B cell (primary cell): ENCODE measurements at regions not wholly inside any gene's neighbourhood (a gene's known extent, or its start where the extent isn't known, plus 50 kb on each side); places are given as distances from the start of the nearest gene placed in this dataset.

Source experiments
- ATAC-seq: fragments of 200-7000 bp; cut with Tn5 transposase; one replicate; pipeline ENCODE4 v1.10.0; 2021; ENCODE audit warnings: low read depth, mild to moderate bottlenecking, moderate number of reproducible peaks, moderate library complexity
- CTCF ChIA-PET: fragments of 350-600 bp; sonication (Branson Sonifier 250); formaldehyde crosslinking; loops from one replicate; lab custom pipeline; 2021; ENCODE audit warnings: antibody characterized with exemption, inconsistent platforms; lab: Charles Lee
- POLR2A ChIA-PET: fragments of 350-600 bp; sonication (Branson Sonifier 250); formaldehyde crosslinking; loops from one replicate; lab custom pipeline; 2021; ENCODE audit warnings: antibody characterized with exemption; lab: Charles Lee
- DNase-seq: peaks from one replicate; pipeline ENCODE4 v3.0.0; 2013
- H2AFZ ChIP-seq: 2 replicates; pipeline ENCODE4 v1.6.1; 2012; ENCODE audit warnings: mild to moderate bottlenecking, low read depth, low read length; ENCODE audit not compliant: insufficient read depth, poor library complexity, severe bottlenecking
- H3K27ac ChIP-seq, 2 donors: 1 replicate in 1 of 2; 2 replicates in 1 of 2; pipeline ENCODE4 v1.5.1; 2012 to 2013; ENCODE audit warnings: low read length in 2 of 2, mild to moderate bottlenecking in 2 of 2, moderate library complexity in 1 of 2
- H3K27me3 ChIP-seq, 4 experiments: fragments of 200-600 bp in 1 of 4; sonication (generic) in 1 of 4; replicated peaks in 1 of 4; 1 replicate in 2 of 4; 2 replicates in 2 of 4; pipeline versions ENCODE4 v1.6.1 to v1.7.0; 2013 to 2016; ENCODE audit warnings: low read length in 3 of 4, mild to moderate bottlenecking in 2 of 4, mixed read lengths in 1 of 4, moderate library complexity in 1 of 4; ENCODE audit not compliant: insufficient read depth in 4 of 4, control insufficient read depth in 3 of 4; ENCODE audit errors: control extremely low read depth in 1 of 4
- H3K36me3 ChIP-seq, 2 experiments: replicated peaks in 1 of 2; 1 replicate in 1 of 2; 2 replicates in 1 of 2; pipeline versions ENCODE4 v1.6.1 to v1.7.1; 2013; ENCODE audit warnings: low read length in 1 of 2; ENCODE audit not compliant: insufficient read depth in 2 of 2, control insufficient read depth in 1 of 2; ENCODE audit errors: control extremely low read depth in 1 of 2, extremely low read depth in 1 of 2
- H3K4me1 ChIP-seq, 2 donors: fragments of 200-600 bp in 1 of 2; sonication (generic) in 1 of 2; 1 replicate in 1 of 2; 2 replicates in 1 of 2; pipeline versions ENCODE4 v1.5.1 to v1.6.1; 2013 to 2017; ENCODE audit warnings: low read length in 2 of 2; ENCODE audit not compliant: control insufficient read depth in 2 of 2, insufficient read depth in 2 of 2
- H3K4me2 ChIP-seq: replicated peaks from 2 replicates; pipeline ENCODE3; 2012; ENCODE audit warnings: mild to moderate bottlenecking, low read depth, low read length; ENCODE audit not compliant: poor library complexity, severe bottlenecking
- H3K4me3 ChIP-seq, 5 experiments: fragments of 200-600 bp in 1 of 5; sonication (generic) in 1 of 5; 1 replicate in 3 of 5; 2 replicates in 2 of 5; pipeline versions ENCODE4 v1.5.1 to v1.7.0; 2011 to 2016; ENCODE audit warnings: low read length in 4 of 5, mild to moderate bottlenecking in 4 of 5, low read depth in 2 of 5, control low read depth in 1 of 5, moderate library complexity in 1 of 5; ENCODE audit not compliant: insufficient read depth in 1 of 5; ENCODE audit errors: control extremely low read depth in 1 of 5, extremely low read depth in 1 of 5
- H3K79me2 ChIP-seq: fragments of 200-600 bp; sonication (generic); one replicate; pipeline ENCODE4 v1.6.0; 2016; ENCODE audit warnings: low read length; ENCODE audit not compliant: control insufficient read depth, insufficient read depth
- H3K9ac ChIP-seq: fragments of 200-600 bp; sonication (generic); 2 replicates; pipeline ENCODE4 v1.6.1; 2017; ENCODE audit warnings: mild to moderate bottlenecking, low read length, moderate library complexity
- H3K9me3 ChIP-seq, 3 donors: one replicate each; pipeline versions ENCODE4 v1.6.1 to v1.7.1; 2013; ENCODE audit warnings: low read length in 2 of 3; ENCODE audit not compliant: control insufficient read depth in 2 of 3, insufficient read depth in 1 of 3; ENCODE audit errors: control extremely low read depth in 1 of 3
- H4K20me1 ChIP-seq: 2 replicates; pipeline ENCODE4 v1.6.0; 2012; ENCODE audit warnings: mild to moderate bottlenecking, low read length; ENCODE audit not compliant: insufficient read depth, control insufficient read depth, poor library complexity, severe bottlenecking
- H3K27ac Mint-ChIP-seq: one replicate; pipeline ENCODE4 v1.8.0; 2021; ENCODE audit warnings: mixed read lengths
- H3K27me3 Mint-ChIP-seq: one replicate; pipeline ENCODE4 v1.8.0; 2021; ENCODE audit warnings: mixed read lengths
- H3K4me1 Mint-ChIP-seq: one replicate; pipeline ENCODE4 v1.8.0; 2021; ENCODE audit warnings: mixed read lengths
- H3K4me3 Mint-ChIP-seq: one replicate; pipeline ENCODE4 v1.8.0; 2021; ENCODE audit warnings: mixed read lengths
- H3K9me3 Mint-ChIP-seq: one replicate; pipeline ENCODE4 v1.8.0; 2022; ENCODE audit warnings: mixed read lengths; ENCODE audit not compliant: insufficient read depth
- CTCF ChIP-seq: fragments of 200-600 bp; IDR thresholded peaks from one replicate; pipeline ENCODE4 v1.8.0; 2022; ENCODE audit warnings: antibody characterized with exemption, mild to moderate bottlenecking
- EZH2 ChIP-seq: IDR thresholded peaks from 2 replicates; pipeline ENCODE4 v1.6.1; 2012; ENCODE audit warnings: borderline replicate concordance, low read depth, mild to moderate bottlenecking, moderate library complexity, low read length; ENCODE audit not compliant: insufficient read depth, poor library complexity, severe bottlenecking
- WGBS: methylation state at CpG from one replicate; pipeline ENCODE4 v1.1.5; 2013; ENCODE audit warnings: missing lambda C conversion rate; ENCODE audit not compliant: insufficient coverage; 5-methylcytosine and 5-hydroxymethylcytosine counted together
- intact Hi-C: fragments of 100-400 bp; cut with micrococcal nuclease; formaldehyde crosslinking; loops from one replicate; pipeline ENCODE4 v1.10.0; 2022

- intact Hi-C loops, result no loop called here
- Mint-ChIP-seq H3K9me3 (no peaks in the 10 kb centered on the region), H3K4me1 (no peaks in the 10 kb centered on the region), H3K27me3 (peaks cover 11% of the 10 kb centered on the region), H3K4me3 (no peak overlapping the region), H3K27ac (no peak overlapping the region)
- no peaks in the 10 kb centered on the region for H3K36me3 ChIP-seq
- no peaks in the 10 kb centered on the region for H3K27me3 ChIP-seq
- no peak overlapping the region for H3K4me3 ChIP-seq
- DNase-seq (no peak), ATAC-seq (no peak)
- no peaks in the 10 kb centered on the region for H4K20me1 ChIP-seq
- no peak overlapping the region for H3K27ac ChIP-seq
- H3K79me2 ChIP-seq, result no peaks in the 10 kb centered on the region
- CTCF ChIA-PET, result no interaction called here
- no peak overlapping the region for H3K4me2 ChIP-seq
- 68% methylated on average over 2 of the region's 5 CpGs for WGBS
- no peaks in the 10 kb centered on the region for H3K4me1 ChIP-seq
- POLR2A ChIA-PET, result no interaction called here
- H3K9me3 ChIP-seq, result no peaks in the 10 kb centered on the region
- no peak overlapping the region for H3K9ac ChIP-seq
- H2AFZ ChIP-seq, result no peak overlapping the region
- no peak for TF ChIP-seq CTCF
- no peak for TF ChIP-seq EZH2
Measured at GRCh38 chr4:18197467-18197866, 175.9 kb upstream of the LCORL start.

- Mint-ChIP-seq H3K9me3 (no peaks in the 10 kb centered on the region), H3K4me1 (no peaks in the 10 kb centered on the region), H3K4me3 (no peak overlapping the region), H3K27ac (no peak overlapping the region), H3K27me3 (no peaks in the 10 kb centered on the region)
- intact Hi-C loops, result no loop called here
- Histone ChIP-seq H3K27ac (no peak overlapping the region), H4K20me1 (no peaks in the 10 kb centered on the region), H2AFZ (no peak overlapping the region), H3K4me3 (no peak overlapping the region), H3K4me2 (no peak overlapping the region), H3K79me2 (no peaks in the 10 kb centered on the region), H3K9ac (no peak overlapping the region), H3K27me3 (no peaks in the 10 kb centered on the region), H3K9me3 (no peaks in the 10 kb centered on the region), H3K4me1 (no peaks in the 10 kb centered on the region), H3K36me3 (no peaks in the 10 kb centered on the region)
- ChIA-PET POLR2A (no interaction called here), CTCF (no interaction called here)
- no peak for TF ChIP-seq CTCF
- no peak for TF ChIP-seq EZH2
- DNase-seq (no peak), ATAC-seq (no peak)
- WGBS, result 83% methylated on average over 3 of the region's 6 CpGs
Measured at GRCh38 chr4:18194278-18194677, 172.7 kb upstream of the LCORL start.
